HG03571 (cell line): ENCODE measurements at regions not wholly inside any gene's neighbourhood (a gene's known extent, or its start where the extent isn't known, plus 50 kb on each side); places are given as distances from the start of the nearest gene placed in this dataset.

Experiments used
- ATAC-seq: cut with Tn5 transposase; IDR thresholded peaks from one replicate; pipeline ENCODE4 v1.9.1; 2021; ENCODE audit not compliant: unreplicated experiment

- no peak for ATAC-seq
Observed at GRCh38 chr18:68035774-68036522, 519.4 kb upstream of the DSEL start.

DNA sequence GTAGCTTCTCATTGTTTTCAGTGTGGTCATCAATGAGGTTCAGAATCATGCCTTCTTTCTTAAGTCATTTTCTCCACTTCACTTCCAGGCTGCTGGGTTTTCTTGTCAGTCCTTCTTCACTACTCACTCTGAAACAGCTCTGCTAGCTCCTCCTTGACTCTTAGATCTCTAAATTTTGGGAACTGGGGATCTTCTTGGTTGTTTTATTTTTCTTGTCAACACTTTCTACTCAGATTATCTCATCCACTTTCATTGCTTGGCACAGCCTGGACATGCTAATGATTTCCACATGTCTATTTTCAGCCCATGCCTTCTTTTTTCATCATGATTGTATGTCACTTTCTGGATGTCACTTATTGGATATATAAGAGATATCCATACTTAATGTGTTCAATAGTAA lies 517.8 kb upstream of the DSEL start:
- ATAC-seq = no peak

DNA sequence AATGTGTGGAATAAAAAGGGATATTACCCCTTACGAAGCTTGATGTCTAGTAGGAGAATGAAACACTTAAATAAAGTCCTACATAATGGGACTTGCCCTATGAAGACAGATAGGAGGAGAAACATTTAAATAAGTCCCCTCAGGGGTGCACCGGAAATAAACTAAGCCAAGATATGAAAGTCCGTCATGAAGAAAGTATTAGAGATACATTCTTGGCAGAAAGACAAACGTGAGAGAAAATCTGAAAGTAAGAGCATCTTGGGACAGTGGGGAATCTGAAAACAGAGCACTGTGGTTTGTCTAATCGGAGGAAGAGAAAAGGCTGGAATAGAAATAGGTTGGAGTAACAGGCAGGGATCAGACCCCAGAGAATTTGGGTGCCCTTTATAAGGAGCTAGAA lies 516.9 kb upstream of the DSEL start:
- ATAC-seq = no peak

- ATAC-seq = no peak
Observed at GRCh38 chr18:68024716-68025115, 508.2 kb upstream of the DSEL start.

DNA sequence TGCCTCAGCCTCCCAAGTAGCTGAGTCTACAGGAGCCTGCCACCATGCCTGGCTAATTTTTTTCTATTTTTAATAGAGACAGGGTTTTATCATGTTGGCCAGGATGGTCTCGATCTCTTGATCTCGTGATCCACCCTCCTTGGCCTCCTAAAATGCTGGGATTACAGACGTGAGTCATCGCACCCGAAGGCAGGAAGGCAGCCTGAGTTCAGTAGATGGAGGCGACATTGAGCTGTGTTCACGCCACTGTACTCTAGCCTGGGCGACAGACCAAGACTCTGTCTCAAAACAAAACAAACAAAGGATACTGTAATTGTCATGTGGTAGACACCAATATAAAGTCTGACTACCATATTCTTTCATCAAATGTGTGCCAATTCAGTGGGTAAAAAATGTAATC lies 500.9 kb upstream of the DSEL start:
- ATAC-seq = no peak

DNA sequence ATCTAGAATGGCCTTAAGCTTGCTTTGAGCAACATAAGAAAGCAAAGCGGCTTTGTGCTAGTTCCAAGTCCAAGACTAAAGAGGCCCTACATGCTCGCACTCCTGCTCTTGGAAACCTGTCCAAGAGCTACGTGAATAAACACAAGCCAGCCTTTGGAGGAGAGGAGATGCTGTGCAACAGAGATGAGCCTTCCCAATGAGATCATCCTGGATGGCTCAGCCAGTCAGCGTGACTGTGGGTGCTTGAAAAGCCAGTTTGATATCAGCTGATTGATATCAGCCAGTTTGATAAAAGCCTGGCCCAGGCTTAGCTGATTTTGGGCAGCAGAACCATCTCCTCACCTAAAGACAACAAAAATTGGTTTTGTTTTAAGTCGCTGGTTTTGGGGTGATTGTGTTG lies 481.0 kb upstream of the DSEL start:
- ATAC-seq = no peak

GRCh38 chr18:67995769-67996168 lies 479.2 kb upstream of the DSEL start:
- ATAC-seq = no peak

DNA sequence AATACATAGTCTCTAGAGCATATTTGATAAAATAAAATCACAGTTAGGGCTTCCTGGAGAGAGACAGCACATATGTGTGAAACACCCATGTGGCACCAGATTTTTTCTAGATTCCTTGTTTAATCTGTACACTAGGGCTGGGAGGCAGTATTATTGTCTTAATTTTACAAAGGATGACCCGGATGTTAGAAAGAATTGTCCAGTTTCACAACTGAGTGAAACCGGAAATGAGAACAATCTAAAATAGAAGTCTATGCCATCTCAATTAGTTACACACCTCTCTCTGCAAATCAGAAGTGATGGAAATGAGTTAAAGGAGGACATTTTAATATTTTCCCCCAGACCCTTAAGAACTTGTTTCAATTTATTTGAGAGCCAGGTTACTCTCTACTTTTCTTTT lies 463.7 kb upstream of the DSEL start:
- no peak for ATAC-seq

DNA sequence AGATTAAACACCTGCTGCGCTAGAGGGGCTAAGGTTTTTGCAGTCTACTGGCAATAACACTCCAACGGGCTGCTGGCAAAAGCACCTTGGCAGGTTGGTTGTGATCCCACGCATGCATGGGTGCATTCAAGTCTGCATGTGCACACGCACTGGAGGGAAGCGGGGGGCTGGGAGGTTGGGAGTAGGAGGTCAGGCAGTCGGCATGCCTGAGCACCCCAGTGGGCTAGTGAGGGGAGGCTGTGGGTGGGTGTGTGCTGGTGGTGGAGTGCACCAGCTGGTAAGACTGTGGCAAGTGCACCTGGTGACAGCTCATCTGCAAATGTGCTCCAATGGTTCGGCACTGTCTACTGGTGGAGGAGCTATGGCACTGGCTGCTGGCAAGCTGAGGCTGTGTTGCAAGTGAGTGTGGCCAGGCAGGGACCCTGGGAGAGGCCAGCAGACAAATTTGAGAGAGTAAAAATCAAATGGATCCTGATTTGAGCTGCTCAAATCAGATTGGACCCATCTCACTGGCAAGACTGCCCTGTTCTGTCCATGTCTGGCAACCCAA lies 460.6 kb upstream of the DSEL start:
- ATAC-seq = no peak

DNA sequence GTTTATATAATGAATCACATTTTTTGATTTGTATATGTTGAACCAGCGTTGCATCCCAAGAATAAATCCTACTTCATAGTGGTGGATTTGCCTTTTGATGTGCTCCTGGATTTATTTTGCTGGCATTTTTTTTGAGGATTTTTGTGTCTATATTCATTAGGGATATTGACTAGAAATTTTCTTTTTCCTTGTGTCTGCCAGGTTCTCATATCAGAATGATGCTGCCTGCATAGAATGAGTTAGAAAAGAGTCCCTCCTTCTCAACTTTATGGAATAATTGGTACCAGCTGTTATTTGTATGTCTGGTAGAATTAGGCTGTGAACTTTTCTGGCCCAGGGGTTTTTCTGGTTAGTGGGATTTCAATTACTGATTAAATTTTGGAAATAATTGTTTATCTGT lies 457.4 kb upstream of the DSEL start:
- ATAC-seq = no peak

DNA sequence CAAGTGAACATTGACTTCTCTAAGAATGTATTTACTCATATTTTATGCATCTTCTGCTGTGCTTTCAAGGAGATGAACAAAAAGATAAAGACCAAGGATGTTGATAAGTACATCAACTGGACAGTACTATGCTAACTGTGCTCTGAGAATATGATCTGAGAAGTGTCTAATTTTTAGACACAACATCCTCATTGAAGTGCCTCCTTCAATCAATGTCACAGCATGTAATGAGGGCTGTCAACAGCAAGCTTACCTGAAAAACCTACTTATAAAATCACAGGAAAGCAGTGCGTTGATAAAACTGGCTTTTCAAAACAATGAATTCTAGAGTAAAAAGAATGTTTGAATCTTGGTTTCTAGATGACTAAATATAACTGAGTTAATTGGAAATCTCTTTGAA lies 452.9 kb upstream of the DSEL start:
- no peak for ATAC-seq

DNA sequence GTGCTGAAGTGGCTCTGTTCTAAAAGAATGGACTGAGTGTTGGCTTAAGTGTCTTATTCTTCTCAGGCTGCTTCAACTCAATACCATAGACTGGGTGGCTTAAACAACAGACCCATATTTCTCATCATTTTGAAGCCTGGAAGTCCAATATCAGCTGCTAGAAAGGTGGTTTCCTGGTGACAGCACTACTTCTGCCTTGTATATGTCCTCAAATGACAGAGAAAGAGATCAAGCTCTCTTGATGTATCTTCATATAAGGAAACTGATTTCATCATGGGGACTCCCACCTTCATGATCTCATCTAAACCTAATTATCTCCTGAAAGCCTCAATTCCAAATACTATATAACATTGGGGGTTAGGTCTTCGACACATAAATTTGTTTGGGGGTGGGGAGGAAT lies 449.7 kb upstream of the DSEL start:
- no peak for ATAC-seq

GRCh38 chr18:67964462-67964861 lies 447.9 kb upstream of the DSEL start:
- ATAC-seq = no peak

GRCh38 chr18:67961701-67962440 lies 445.4 kb upstream of the DSEL start:
- ATAC-seq = no peak

- ATAC-seq = no peak
Observed at GRCh38 chr18:67957684-67958083, 441.2 kb upstream of the DSEL start.

DNA sequence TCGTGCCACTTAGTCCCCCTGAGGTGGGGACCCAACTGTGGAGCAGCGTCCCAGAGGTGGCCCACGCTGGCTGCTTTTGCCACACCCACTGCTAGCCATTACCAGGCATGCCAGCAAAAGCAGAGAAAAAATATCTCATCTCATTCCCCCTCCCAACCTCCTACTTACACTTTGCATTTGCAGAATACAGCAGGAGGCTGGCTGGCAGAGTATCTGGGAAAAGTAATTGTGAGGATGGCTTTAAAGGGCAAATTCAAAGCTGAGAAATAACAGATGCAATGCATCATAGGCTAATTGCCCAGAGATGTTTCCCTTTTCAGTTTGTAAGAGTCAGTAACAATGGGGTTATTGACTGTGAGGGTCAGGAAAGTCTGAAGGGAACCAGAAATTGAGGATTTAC lies 438.1 kb upstream of the DSEL start:
- ATAC-seq = no peak

DNA sequence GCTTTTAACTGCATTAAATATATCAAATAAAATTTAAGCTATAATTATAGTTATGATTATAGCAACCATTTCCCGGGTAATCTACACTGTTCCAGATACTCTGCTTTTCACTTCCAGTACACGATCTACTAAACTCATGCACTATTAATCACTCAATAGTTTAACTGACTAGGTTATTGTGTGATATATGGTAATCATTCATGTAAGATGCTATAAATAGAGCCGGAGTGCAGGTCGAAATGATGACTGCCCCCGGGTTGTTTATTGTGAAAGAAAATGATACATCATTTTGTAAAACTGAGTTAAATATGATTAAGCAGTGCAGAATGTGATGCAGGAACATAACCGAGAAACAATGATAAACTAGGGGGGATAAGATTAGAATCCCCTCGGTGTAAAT lies 434.6 kb upstream of the DSEL start:
- ATAC-seq = no peak

DNA sequence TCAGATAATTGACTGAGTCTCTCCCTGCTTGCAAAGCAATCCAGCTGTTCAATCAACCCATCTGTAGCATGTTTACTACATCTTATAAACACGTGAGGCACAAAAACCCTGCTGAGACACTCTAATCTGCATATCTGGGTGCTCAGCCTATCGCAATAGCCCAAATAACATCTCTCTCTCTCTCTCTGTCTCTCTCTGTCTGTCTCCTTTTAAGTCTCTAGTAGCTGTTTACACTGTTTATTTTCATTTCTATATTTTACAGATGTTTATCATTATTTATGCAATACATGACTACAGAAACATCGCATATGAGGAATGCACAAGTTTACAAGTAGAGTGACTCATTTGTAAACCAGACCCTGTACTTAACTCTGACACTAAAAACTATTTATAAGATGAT lies 422.1 kb upstream of the DSEL start:
- ATAC-seq = no peak

GRCh38 chr18:67935638-67936037 lies 419.1 kb upstream of the DSEL start:
- no peak for ATAC-seq

DNA sequence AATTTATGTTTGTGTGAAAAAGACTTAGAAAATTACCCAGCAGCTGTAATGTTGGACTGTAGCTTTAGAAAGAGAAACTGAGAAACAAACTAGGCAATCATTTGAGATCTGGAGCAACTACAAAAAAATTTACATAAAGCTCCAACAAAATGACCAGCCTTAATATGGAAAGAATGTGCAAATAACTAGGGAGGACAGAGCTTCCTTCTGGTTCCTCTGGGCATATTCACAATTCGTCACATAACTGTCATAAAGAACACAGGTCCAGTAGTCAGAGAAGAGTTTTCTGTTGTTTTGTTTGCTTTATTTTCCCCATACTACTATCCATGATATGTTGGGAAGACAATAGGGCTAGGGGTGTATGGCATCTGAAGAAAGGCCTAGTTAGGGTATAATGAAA lies 416.8 kb upstream of the DSEL start:
- ATAC-seq = no peak

- no peak for ATAC-seq
Observed at GRCh38 chr18:67932271-67932670, 415.8 kb upstream of the DSEL start.
